ENCODE measurements at regions not wholly inside any gene's neighbourhood (a gene's known extent, or its start where the extent isn't known, plus 50 kb on each side); places are given as distances from the start of the nearest gene placed in this dataset.

DNA sequence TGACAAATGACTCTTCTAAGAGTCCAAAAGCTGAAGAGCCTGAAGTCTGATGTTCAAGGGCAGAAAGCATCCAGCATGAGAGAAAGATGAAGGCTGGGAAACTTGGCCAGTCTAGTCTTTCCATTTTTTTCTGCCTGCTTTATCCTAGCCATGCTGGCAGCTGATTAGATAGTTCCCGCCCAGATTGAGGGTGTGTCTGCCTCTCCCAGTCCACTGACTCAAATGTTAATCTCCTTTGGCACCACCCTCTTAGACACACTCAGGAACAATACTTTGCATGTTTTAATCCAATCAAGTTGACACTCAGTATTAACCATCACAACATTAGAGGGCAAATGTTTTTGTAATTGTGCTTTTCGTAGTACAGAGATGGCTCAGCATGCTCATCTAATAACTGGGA lies 267.5 kb upstream of the KLHL1 start:
- Histone ChIP-seq H3K79me2 (ENCODE audit: control insufficient read depth, insufficient read depth, low read length) (no peaks in the 10 kb centered on the region), H3K27ac (ENCODE audit: insufficient read depth, low read depth, low read length) (no peak overlapping the region), H3K4me1 (ENCODE audit: control insufficient read depth, extremely low read depth, insufficient read depth, low read length) (no peaks in the 10 kb centered on the region), H3K4me3 (replicated peaks in 1 of 3; ENCODE audit: insufficient read depth in 1 of 3, low read depth in 1 of 3, low read length in 3 of 3) (no peak overlapping the region), H3K27me3 (ENCODE audit: control insufficient read depth in 2 of 2, insufficient read depth in 2 of 2, low read length in 2 of 2) (no peaks in the 10 kb centered on the region), H2AFZ (ENCODE audit: low read depth, low read length) (no peak overlapping the region), H4K20me1 (replicated peaks; ENCODE audit: control insufficient read depth, extremely low read depth, insufficient read depth, low read length) (no peaks in the 10 kb centered on the region), H3K9ac (replicated peaks; ENCODE audit: extremely low read depth, insufficient read depth, low read length) (no peak overlapping the region), H3K9me3 (replicated peaks; ENCODE audit: control insufficient read depth, insufficient read depth, low read length) (no peaks in the 10 kb centered on the region), H3K36me3 (ENCODE audit: control insufficient read depth in 2 of 2, extremely low read depth in 1 of 2, insufficient read depth in 2 of 2, low read length in 2 of 2) (no peaks in the 10 kb centered on the region), H3K9me1 (replicated peaks; ENCODE audit: control insufficient read depth, extremely low read depth, insufficient read depth, low read length) (no peaks in the 10 kb centered on the region), H3K4me2 (ENCODE audit: insufficient read depth, low read length) (no peak overlapping the region)
- DNase-seq (ENCODE audit: low read depth, low spot score) (no peak), FAIRE-seq (no peak)
- dilution Hi-C loops (cut with MboI; ENCODE audit: extremely low pct_ligation_motif_present, low sequenced_read_pairs) = no loop called here
- no peak for TF ChIP-seq FOS (IDR thresholded peaks at IDR 0.05; ENCODE audit: borderline replicate concordance, insufficient read depth, low read length)
- CTCF ChIA-PET = no interaction called here
- intact Hi-C loops (cut with micrococcal nuclease) = no loop called here
- POLR2A ChIA-PET = no interaction called here
- BruUV-seq (replicated peaks) = no TSS peak

- dilution Hi-C loops (cut with MboI; ENCODE audit: extremely low pct_ligation_motif_present, low sequenced_read_pairs) (no loop called here), intact Hi-C loops (cut with micrococcal nuclease) (no loop called here)
- H2AFZ ChIP-seq (ENCODE audit: low read depth, low read length) = no peak overlapping the region
- no peaks in the 10 kb centered on the region for H3K9me1 ChIP-seq (replicated peaks; ENCODE audit: control insufficient read depth, extremely low read depth, insufficient read depth, low read length)
- BruUV-seq (replicated peaks) = no TSS peak
- no peaks in the 10 kb centered on the region for H4K20me1 ChIP-seq (replicated peaks; ENCODE audit: control insufficient read depth, extremely low read depth, insufficient read depth, low read length)
- H3K9ac ChIP-seq (replicated peaks; ENCODE audit: extremely low read depth, insufficient read depth, low read length) = no peak overlapping the region
- TF ChIP-seq POLR2A (IDR thresholded peaks at IDR 0.05; ENCODE audit: low read depth, low read length) = no peak
- TF ChIP-seq JUN (IDR thresholded peaks at IDR 0.05; ENCODE audit: borderline replicate concordance, insufficient read depth, insufficient read length, low read depth) = no peak
- TF ChIP-seq FOS (IDR thresholded peaks at IDR 0.05; ENCODE audit: borderline replicate concordance, insufficient read depth, low read length) = no peak
- no peak for TF ChIP-seq POLR2AphosphoS5 (IDR thresholded peaks at IDR 0.05; ENCODE audit: insufficient read depth, low read depth, low read length)
- TF ChIP-seq MAX (IDR thresholded peaks at IDR 0.05; ENCODE audit: insufficient read depth, insufficient read length) = no peak
- no peak for TF ChIP-seq EZH2 (IDR thresholded peaks at IDR 0.05; ENCODE audit: borderline replicate concordance, low read depth, low read length, severe bottlenecking)
- no peak for TF ChIP-seq MYC (IDR thresholded peaks at IDR 0.05; ENCODE audit: low read depth, low read length)
- no peak for TF ChIP-seq CTCF (IDR thresholded peaks at IDR 0.05; ENCODE audit: extremely low read depth in 1 of 2, insufficient read depth in 1 of 2, low read depth in 1 of 2, low read length in 2 of 2)
- TF ChIP-seq GATA2 (IDR thresholded peaks at IDR 0.05; ENCODE audit: insufficient read depth, insufficient read length, low read depth, low read length) = no peak
- no peaks in the 10 kb centered on the region for H3K27me3 ChIP-seq (ENCODE audit: control insufficient read depth in 2 of 2, insufficient read depth in 2 of 2, low read length in 2 of 2)
- FAIRE-seq (no peak), DNase-seq (ENCODE audit: low read depth, low spot score) (no peak)
- H3K4me2 ChIP-seq (ENCODE audit: insufficient read depth, low read length) = no peak overlapping the region
- ChIA-PET POLR2A (no interaction called here), CTCF (no interaction called here)
- no peak overlapping the region for H3K27ac ChIP-seq (ENCODE audit: insufficient read depth, low read depth, low read length)
- no peaks in the 10 kb centered on the region for H3K4me1 ChIP-seq (ENCODE audit: control insufficient read depth, extremely low read depth, insufficient read depth, low read length)
- H3K36me3 ChIP-seq (ENCODE audit: control insufficient read depth in 2 of 2, extremely low read depth in 1 of 2, insufficient read depth in 2 of 2, low read length in 2 of 2) = no peaks in the 10 kb centered on the region
- H3K4me3 ChIP-seq (replicated peaks in 1 of 3; ENCODE audit: insufficient read depth in 1 of 3, low read depth in 1 of 3, low read length in 3 of 3) = no peak overlapping the region
- H3K9me3 ChIP-seq (replicated peaks; ENCODE audit: control insufficient read depth, insufficient read depth, low read length) = no peaks in the 10 kb centered on the region
- no peaks in the 10 kb centered on the region for H3K79me2 ChIP-seq (ENCODE audit: control insufficient read depth, insufficient read depth, low read length)
Measured at GRCh38 chr13:70370924-70371323, 262.7 kb upstream of the KLHL1 start.
